OCI-LY3 (cell line): ENCODE measurements at regions not wholly inside any gene's neighbourhood (a gene's known extent, or its start where the extent isn't known, plus 50 kb on each side); places are given as distances from the start of the nearest gene placed in this dataset.

Experiments
- CTCF ChIP-seq: fragments of 200-600, 300-600 bp; sonication (generic); IDR thresholded peaks from 2 replicates; pipeline ENCODE4 v1.5.1; 2014; ENCODE audit warnings: antibody characterized with exemption, low read length, low read depth
- EZH2phosphoT487 ChIP-seq: fragments of 200-600 bp; shearing (Covaris generic); IDR thresholded peaks from 2 replicates; pipeline ENCODE4 v1.6.1; 2018; ENCODE audit warnings: antibody characterized with exemption, mixed run types, low read depth

GRCh38 chr13:75195495-75196146, 286.3 kb downstream of the TBC1D4 start:
- TF ChIP-seq CTCF (no peak), EZH2phosphoT487 (no peak)
